ENCODE measurements at regions not wholly inside any gene's neighbourhood (a gene's known extent, or its start where the extent isn't known, plus 50 kb on each side); places are given as distances from the start of the nearest gene placed in this dataset.
A peak's percentile ranks its signal among the peaks of the same experiment; 100 is the strongest.
"Not testable (repeated sequence)": the region's sequence is repeated elsewhere in the genome, so short reads cannot be mapped to it uniquely, and the experiment has no call there.

DNA sequence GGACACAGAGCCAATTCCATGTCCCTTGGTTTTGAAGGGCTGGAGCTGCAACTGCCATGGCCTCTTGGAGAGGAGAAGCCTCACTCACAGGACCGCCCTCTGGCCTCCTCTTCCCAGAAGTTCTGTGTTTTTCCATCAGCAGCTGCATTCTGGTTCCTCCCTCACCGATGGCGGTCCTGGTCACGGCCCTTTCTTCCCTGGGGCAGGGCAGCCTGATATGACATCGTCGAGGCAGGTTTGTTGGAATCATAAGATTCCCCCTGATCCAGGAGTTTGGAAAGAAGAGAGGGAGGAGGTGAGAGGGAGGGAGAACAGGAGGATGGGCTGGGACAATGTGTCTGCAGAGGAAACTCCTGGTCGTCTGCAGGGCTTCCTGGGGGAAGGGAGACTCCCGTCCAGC, 82.7 kb upstream of the PDZD8 start:
- DNase-seq (ENCODE audit: low spot score), result no peak

DNA sequence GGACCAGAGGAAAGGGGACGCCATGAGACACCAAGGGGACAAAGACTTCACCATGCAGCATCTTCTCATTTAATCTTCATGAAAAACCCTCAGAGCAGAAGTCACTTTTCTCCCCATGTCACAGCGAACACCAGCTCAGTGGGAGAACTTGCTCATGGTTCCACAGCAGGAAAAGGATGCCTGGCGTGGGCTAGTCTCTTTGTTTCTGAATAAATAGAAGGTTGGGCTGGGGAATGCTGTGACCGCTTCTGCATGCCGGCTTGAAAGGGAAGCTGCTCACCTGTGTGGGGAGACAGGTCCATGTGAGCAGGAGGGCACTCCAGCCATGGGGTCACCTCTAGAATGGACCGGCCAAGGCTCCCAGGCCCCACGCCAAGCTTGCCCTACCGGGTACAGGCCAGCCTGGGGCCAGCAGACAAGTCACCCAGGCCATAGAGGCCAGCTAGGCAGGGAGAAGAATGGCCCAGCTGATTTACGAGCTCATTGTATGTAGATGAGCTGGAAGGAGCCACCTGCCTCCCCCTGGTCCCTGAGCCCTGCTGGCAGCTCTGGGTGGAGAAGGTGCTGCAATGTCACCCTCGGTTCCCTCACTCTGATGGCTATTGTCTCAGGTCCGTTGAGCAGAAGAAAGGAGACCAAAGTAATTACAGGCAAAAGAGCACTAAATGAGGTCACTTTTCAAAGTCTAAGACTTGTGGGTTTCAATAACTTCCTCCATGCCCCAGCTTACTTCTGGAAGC, 82.0 kb upstream of the PDZD8 start:
- DNase-seq (ENCODE audit: low spot score), result no peak

DNA sequence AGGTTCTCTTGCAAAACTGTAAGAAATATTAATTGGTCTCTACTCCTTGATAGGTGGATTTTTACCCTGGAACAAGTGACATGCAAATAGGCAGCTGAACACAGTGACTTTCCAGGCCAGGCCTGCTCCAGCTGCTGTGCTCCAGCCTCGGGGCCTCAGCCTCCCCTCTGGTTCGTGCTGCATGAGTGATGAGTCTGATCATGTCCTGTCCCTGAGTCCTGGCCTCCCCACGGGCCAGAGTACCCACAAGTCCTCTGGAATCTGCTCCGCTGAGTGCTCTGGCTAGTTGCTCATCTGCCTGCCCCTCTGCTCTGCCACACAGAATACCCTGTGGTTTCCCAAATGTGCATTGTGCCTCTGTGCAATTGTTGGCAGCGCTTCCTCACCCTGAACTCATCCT, 80.1 kb upstream of the PDZD8 start:
- DNase-seq (ENCODE audit: low spot score), result no peak

DNA sequence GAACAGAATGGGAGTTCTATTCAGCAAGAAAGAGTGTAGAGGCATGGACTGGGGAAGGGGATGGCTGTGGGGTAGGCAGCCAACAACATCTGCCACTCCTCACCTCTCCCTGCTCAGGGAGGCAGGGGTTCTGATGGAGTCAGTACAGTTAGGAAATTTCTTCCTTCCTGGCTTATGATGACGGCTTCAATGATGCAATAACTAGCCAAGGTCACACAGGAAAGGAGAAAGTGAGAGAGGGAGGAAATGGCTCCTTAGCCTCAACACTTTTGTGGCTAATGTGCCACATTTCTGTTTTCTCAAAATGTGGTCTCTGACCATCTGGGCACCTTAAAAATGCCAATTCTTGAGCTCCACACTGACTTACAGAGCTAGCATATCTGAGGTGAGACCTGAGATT, 79.3 kb upstream of the PDZD8 start:
- DNase-seq (ENCODE audit: low spot score), result no peak

DNA sequence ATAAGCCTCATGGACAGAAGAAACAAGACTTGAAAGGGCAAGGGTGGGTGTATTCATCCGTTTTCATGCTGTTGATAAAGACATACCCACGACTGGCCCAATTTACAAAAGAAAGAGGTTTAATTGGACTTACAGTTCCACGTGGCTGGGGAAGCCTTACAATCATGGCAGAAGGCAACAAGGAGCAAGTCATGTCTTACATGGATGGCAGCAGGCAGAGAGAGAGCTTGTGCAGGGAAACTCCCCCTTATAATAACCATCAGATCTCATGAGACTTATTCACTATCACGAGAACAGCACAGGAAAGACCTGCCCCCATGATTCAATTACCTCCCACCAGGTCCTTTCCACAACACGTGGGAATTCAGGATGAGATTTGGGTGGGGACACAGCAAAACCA, 78.2 kb upstream of the PDZD8 start:
- not testable (repeated sequence) for DNase-seq (ENCODE audit: low spot score)

DNA sequence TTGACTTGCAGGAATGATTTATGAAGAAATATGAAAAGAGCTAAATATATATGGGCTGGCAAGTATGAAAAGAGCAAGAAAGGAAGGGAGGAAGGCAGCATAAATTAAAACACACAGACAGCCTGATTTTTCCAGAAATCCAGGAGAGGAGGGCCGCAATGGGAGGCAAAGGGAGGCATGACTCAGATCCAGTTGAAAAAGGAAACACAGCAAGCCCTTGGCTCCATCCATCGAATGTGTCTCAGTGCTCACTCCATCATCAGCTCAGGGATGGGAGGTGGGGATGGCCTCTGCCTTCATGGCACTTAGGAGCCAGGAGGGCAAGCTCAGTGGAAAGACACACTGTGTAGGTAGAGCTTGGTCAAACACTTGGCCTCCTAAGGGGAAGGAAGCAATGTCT, 75.7 kb upstream of the PDZD8 start:
- DNase-seq (ENCODE audit: low spot score), result no peak

DNA sequence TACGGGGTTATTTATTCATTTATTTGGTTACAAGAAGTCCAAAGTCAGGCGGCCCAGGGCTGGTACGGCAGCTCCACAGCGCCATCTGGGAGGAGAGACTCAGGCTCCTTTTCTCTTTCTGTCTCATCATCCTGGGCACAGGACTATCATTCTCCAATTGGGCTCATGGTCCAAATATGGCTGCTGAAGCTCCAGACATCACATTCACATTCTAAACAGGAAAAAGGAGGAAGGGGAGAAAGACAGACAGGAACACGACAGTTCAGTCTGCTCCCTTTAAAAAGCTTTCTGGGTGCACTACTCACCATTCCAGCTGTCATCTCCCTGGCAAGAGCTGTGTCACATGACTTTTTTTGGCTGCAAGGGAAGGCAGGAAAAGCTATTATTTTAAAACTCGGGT, 74.4 kb upstream of the PDZD8 start:
- DNase-seq (ENCODE audit: low spot score), result no peak

DNA sequence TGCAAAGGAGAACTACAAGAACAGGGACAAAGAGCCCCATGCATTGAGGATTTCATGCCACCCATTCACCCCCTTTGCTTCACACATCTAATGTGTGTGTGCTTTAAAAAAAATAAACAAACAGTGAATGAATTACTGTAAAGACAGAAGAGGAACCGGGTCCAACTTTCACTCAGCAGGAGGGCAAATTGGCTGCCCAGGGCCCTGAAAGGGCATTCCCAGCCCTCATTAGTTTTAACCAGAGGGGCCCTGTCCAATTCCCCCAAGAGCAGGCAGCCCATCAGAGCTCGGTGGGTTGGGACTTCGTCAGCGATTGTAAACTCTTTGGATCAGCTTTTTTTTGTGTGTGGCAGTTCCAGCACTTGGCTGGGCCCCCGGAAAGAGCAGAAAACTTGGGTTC, 73.6 kb upstream of the PDZD8 start:
- no peak for DNase-seq (ENCODE audit: low spot score)

DNA sequence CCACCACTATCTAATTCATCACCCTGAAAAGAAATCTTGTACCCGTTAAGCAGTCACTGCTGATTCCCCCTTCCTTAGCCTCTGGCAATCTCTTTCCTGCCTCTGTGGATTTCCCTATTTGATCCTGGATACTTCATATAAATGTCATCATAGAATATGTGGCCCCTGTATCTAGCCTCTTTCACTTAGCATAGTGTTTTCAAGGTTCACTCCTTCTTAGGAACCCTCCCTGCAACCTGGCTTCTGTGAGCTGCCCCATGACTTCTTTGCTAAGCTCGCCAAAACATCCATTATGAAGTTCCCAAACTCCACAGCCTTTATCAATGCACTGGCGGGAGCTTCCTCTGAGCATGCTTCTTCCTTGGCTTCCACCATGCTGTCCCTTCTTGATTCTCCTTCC, 70.8 kb upstream of the PDZD8 start:
- no peak for DNase-seq (ENCODE audit: low spot score)

DNA sequence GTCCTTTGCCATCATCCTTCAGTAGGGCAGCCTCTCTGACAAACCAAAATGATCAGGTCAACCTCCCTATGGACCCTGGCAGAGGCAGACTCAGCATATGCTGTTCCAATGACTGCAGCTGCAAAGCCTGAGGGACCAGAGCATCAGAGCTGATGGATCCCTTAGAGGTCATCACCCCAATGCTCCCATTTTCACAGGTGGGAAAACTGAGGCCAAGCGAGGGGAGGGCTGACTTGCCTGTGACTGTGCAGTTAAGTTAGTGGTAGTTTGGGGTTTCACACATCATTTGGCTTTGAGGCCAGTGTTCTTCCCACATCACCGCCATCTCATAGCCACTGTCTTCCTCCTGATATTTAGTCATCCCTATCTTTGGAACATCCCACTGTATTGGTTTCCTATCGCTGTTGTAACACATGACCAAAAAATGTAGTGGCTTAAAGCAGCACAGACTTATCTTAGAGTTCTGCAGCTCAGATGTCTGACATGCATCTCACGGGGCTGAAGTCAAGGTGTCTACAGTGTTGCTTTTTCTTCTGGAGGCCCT, 69.3 kb upstream of the PDZD8 start:
- no peak for DNase-seq (ENCODE audit: low spot score)

DNA sequence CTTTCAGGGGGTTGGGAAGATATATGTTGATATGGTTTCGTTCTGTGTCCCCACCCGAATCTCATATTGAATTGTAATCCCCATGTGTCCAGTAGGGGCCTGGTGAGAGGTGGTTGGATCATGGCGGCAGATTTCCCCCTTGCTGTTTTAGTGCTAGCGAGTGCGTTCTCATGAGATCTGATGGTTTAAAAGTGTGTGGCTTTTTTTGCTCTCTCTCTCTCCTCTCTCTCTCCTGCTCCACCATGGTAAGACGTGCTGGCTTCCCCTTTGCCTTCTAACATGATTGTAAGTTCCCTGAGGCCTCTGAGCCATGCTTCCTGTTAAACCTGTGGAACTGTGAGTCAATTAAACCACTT, 68.4 kb upstream of the PDZD8 start:
- no peak for DNase-seq (ENCODE audit: low spot score)

DNA sequence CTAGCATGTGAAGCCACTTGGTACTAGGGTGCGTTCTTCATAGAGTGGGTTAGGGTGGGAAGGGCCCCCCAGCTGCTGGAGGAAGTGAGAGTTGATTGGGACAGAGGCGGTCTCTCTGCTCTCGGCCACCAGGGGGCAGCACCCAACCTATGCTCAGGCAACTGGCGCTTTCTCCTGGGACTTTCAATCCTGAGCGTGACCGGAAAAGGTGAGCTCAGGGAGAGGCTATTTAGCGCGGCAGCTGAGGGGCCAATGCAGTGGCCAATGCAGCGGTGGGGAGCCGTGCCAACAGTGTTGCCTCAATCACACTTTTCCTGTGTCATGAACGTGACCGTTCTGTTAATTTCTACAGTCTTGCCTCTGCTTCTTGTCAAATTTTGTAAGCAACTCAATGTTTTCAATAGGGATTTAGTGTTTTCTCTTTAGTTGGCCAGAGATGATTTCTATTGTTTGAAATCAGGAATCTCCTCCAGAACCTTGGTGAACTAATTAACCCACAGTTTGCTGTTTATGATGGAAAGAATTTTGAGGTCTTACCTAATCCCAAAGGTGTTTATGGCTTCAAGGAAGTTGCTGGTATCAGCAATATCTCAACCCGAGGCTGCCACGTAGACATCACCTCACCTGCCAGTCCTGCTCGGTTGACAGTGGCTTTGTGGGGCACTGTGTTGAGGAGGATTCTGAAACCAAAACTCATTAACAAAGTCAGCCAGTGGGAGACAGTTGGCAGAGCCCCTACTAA, 67.9 kb upstream of the PDZD8 start:
- DNase-seq (ENCODE audit: low spot score), result peak; percentile 52

DNA sequence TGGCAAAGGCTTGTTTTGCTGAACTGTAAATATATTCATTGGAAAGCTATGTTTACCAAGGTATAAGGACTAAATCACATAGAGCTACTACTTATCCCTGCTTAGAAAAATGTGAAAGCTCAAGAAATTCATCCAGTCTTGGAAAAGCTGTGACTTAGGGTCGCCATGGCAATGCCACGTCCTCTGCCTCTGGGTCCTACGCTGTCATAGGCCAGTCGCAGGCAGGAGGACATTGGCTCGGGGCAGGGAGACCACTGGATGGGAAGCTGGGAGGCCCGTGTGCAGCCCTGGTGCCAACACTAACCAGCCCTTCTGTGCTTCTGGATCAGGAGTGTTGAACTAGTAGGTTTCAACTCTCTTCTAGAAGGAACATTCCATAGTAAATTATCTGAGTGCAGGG, 67.3 kb upstream of the PDZD8 start:
- no peak for DNase-seq (ENCODE audit: low spot score)

DNA sequence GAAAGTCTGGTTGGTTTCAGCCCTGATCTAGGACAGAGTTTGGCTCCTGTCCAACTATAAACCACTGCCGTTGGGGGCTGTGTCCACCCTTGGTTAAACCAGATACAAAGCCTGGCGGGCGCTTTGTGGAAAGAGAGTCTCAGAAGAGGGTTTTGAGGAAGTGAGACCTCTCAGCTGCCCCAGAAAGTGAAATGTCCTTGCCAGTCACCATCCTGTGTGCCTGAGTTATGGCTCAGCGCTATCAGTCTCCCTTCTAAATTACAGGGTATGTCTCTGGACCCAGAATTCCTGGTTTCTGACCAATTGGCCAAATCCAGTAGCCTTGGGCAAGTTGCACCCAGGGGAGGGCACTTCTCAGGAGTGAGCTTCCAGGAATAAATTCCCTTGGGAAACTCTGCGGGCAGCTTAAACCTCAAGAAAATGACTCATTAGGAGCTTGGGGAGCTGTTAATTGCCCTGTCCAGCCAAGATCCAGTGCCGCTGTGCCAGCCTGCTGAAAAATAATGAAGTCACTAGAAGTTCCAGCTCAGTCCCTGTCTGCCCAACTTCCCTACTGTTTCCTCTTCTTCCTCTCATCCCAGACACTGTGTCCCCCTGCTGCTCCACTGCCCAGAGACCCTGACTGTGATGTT, 66.7 kb upstream of the PDZD8 start:
- no peak for DNase-seq (ENCODE audit: low spot score)

DNA sequence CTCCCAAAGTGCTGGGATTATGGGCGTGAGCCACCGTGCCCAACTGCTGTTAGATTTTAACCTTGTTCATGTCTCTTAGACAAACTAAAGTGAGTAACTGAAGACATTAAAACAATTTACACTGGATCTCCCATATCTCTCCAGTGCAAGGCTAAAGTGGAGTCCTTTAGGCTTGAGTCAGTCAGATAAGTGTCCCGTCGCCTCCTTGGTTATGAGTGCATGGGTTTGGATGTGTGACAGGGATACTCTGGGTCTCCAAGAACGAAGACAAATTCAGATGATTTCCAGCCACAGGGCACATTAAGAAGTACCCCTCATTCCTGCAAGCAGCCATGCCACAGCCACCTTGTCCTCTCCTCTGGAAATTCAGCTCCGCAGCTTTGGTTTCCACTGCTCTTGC, 66.1 kb upstream of the PDZD8 start:
- DNase-seq (ENCODE audit: low spot score), result no peak

DNA sequence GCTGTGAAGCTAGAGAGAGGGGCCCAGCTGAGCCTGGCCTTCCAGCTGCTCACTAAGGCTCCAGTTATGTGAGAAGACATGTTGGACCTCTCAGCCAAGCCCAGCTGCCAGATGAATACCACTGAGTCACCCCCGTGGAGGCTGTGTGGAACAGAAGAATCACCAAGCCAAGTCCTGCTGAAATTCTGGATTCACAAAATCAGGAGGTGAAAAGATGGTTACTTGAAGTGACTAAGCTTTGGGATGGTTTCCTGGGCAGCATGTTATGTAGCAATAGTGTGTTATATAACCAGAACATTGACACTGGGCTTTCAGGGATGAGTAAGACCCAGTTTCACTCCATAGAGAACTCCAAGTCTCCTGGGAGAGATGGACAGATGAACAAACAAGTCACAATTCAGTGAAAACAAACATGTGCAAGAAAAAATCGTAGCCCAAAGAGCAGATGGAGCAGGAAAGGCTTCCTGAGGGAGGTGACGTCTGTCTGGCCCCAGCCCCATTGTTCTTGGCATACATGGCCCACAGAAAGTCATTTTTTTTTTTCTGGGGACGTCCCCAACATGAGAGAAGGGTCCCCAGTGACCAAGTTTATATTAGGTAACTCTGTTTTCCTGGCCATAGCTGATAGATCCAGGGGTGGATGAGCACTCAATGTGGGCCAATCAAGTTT, 64.1 kb upstream of the PDZD8 start:
- DNase-seq (ENCODE audit: low spot score), result no peak

DNA sequence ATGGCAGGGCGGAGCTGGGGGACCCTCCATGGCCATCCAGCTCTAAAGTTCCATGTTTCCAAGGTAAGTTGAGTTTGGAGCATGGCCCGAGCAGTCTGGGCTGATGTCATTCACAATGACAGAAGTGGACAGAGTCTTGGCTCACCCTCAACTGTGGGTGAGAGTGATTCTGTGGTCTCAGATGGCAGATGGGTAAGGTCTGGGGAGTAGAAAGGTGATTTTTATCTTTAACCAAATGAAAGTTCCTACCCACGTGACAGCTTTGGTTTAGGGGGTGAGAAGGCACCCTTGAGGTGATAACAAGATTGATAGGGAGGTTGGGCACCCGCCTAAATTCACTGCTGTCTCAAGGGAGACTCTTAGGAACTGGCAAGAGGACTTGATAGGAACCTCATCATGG, 57.6 kb upstream of the PDZD8 start:
- no peak for DNase-seq (ENCODE audit: low spot score)

DNA sequence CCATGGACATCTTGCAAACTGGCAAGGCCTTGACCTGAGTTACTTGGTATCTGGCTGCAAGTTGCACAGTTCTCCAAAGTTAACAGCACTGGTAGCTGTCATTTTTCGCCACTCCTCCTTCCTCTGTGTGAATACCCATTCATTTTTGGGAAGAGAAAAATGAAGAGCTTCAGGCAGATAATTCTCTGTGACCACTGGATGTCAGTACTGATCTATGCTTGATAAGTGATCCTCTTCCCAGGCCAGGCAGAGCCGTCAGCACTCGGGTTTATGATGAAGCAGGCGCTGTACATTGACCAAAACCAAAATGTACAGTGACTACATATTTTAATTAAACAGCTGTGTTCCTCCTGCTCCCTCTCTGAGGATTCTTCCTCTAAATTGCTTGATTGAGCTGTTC, 55.9 kb upstream of the PDZD8 start:
- no peak for DNase-seq (ENCODE audit: low spot score)

DNA sequence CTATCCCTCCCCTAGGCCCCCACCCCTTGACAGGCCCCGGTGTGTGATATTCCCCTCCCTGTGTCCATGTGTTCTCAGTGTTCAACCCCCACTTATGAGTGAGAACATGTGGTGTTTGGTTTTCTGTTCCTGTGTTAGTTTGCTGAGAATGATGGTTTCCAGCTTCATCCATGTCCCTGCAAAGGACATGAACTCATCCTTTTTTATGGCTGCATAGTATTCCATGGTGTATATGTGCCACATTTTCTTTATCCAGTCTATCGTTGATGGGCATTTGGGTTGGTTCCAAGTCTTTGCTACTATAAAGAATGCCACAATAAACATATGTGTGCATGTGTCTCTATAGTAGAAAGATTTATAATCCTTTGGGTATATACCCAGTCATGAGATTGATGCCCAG, 55.3 kb upstream of the PDZD8 start:
- DNase-seq (ENCODE audit: low spot score), result not testable (repeated sequence)

DNA sequence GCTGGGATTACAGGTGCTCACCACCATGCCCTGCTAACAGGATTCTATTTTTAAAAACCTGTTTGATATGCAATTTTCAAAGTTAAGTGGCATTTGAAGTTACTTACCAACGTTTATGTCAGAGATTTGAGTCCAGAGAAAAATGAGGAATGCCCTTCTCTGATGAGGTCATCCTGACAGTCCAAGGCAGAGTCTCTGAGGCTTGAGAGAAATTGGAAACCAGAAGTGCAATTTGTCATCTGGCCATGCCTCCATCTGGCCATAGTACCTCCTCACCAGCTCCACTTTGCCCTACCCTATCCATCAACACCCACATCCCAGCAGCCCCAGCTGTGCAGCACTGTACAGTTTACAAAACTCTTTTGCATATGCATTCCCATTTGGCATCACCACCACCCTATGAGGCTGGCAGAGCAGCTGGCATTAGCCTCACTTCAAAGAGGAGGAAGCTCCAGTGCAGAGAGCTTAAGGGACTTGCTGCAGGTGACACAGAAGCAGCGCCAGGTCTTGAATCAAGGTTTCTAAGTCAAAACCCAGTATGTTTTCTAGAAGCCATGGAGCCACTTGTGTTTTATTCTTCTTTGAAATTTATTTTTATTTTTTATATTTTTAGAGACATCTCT, 54.5 kb upstream of the PDZD8 start:
- DNase-seq (ENCODE audit: low spot score), result no peak

DNA sequence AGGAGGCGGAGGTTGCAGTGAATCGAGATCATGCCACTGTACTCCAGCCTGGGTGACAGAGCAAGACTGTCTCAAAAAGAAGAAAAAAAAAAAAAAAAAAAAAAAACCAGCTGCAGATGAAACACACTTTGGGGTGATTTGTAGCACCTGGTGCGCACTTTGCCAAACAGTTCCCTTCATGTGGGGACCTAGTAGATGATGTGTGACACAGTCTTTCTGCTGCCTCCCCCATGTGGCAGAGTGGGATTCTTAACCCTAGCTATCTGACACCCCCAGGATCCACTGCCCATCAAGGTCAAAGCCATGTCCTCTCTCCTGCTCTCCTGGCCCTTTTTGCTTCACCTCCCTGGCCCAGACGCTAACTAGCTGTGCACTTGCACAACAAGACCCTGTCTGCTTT, 52.1 kb upstream of the PDZD8 start:
- no peak for DNase-seq (ENCODE audit: low spot score)

DNA sequence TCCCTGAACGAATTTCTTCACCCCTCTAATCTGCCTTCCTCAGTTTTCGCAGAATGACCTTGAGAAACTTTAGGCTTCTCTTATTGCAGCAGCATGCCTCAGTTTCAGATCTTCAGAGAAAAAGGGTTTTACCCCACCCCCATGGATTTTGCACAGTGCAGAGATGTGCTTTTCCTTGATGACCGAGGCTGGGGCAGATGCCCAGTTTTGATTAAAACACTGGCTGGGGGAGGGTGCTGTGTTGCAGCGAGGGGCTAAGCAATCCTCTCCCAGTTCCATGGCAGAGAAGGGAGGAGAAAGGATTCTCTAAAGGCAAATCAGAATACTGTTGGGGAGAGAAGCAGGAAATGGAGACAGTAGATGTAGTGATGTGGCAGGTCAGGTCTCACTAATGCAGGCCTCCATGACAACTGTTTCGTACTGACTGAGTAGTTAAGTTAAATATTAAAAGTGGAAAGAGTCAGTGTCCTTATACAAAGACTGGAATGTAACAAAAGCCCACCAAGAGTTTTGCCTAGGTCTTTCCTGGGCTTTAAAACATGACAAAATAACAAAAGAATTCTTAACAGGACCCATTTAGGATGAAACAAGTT, 50.8 kb upstream of the PDZD8 start:
- no peak for DNase-seq (ENCODE audit: low spot score)

Measured in hepatic stellate cell (primary cell).